ENCODE measurements at regions not wholly inside any gene's neighbourhood (a gene's known extent, or its start where the extent isn't known, plus 50 kb on each side); places are given as distances from the start of the nearest gene placed in this dataset.

DNA sequence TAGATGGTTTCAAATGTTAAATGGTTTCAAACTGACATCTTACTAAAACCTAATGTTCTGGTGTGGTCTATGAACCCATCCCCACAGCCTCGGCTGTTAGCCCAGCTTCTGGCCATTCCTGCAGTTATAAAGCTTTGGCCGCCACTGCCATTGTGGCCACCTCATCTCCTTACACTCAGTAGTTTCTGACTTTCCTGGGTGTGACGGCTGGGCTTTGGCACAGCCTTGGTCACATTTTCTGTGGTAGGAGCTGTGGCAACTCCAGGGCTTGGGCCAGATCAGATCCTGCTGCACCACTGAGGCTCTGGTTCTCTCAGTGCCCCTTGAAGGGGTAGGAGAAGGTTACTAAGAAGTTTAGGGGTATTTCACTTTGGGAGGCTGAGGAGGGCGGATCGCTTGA lies 84.2 kb upstream of the STXBP6 start:
- no peak for DNase-seq

DNA sequence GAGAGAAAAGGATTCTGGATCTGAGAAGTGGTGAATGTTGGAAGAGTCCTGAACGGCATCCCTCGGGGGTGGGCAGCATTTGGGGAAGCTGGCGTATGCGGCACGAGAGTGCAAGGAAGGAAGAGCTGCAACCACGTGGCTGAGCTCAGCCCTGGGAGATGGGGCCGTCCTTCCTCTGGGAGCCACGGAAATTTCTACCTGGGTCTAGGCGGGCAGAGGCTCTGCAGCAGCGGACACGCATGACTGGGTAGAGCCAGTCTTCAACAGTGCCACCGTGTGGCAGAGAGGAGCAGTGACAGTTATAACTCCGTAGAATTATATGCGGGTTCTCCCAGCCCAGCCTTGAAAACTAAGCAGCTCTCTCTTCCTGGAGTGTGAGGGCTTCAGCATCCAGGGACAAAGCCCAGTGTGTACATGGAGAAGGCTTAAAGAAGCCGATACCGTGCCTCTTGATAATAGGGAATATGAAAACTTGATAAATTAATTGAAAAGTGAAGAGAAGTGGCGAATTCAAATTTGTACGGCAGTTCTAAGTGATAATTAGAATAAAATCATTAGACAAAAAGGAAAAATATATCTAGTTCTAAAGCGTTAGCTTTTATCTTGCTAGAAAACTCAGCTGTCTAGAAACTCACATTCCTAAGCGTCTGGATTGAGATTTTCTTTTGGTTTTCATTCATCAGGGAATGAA lies 82.9 kb upstream of the STXBP6 start:
- DNase-seq, result peak; percentile 27 to 69

DNA sequence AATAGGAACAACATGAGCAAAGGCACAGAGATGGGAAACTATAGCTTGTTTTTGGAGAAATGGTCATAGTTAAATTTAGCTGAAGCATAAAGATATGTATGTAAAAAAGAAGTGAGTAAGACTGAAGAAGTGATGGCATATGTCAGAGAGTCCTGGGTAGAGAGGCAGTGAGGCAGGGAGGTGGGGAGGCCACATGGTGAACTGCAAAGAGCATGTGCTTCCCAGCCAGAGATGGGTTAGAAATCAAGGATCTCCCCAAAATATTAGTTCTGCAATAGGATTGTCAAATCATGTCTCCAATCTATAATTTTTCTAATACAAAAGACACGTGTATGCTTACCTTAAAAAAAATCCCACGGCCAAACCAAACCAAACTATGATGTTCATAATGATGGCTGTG lies 82.1 kb upstream of the STXBP6 start:
- DNase-seq, result no peak

DNA sequence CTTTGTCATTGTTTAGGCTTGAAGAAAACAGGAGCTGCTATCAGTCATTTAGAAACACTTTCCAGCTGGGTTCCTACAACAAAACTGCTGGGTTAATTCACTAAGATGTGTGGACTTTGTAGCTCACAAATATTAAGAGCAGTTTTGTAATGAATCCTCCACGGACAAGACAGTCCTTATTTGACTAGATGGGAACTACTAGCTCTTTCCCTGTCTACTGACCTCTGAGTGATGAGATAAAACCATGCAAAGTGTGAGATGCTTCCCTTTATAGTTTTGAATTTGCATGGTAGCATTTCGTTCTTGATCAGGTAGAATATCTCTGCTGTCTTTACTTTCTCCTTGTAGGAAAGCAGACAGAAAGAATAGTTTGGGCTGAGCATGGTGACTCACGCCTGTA lies 72.9 kb upstream of the STXBP6 start:
- DNase-seq, result no peak

DNA sequence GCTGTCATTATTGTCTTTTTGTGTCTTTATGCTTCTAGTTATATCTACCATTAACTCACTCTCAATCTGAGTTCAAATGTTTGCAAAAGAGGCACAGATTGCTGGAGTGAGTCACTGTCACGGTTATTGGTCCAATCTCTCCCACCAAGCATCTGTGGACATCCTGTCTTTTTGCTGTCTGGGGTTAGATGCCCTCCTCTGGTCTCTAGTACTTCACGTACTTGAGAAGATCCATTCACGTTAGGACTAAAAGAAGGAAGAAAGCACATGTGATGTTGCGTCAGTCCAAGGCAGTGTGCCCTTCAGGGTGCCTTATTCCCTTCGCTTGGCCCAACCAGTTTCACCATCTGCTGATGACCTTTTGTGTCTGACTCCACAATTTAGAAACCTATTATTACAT lies 72.3 kb upstream of the STXBP6 start:
- no peak for DNase-seq

DNA sequence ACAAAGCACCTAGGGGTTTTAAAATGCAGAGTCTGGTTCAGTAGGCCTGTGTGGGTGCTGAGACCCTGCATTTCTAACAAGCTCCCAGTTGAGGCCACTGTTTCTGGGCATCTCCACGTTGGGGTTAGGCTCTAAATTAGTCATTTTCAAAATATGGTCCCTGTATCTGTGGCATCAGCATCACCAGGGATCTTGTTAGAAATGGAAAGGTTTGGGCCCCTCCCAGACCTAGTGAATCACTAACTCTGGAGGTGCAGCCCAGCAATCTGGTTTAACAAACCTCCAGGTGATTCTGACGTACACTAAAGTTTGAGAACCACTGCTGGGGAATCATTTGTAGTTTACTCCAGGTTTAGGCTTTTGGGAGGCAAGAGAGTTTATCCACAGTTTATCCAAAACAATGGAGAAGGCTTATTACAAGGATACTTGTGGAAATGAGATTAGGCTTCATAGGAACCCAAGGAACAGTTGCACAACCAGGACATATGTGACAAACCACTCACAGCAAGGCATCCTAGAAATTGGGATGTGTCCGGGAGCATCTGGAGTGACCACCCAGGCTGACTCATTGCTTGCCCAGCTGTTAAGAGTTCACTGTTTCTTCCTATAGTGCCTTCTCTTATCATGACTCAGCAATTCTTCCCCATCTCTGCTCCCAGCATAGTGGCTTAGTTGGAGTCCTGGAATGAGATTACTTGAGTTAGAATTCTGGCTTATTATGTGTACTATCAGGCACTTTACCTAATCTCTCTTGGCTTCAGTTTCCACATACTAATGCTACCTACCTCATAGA lies 71.6 kb upstream of the STXBP6 start:
- DNase-seq, result peak in 1 of 2 experiments; percentile 18

DNA sequence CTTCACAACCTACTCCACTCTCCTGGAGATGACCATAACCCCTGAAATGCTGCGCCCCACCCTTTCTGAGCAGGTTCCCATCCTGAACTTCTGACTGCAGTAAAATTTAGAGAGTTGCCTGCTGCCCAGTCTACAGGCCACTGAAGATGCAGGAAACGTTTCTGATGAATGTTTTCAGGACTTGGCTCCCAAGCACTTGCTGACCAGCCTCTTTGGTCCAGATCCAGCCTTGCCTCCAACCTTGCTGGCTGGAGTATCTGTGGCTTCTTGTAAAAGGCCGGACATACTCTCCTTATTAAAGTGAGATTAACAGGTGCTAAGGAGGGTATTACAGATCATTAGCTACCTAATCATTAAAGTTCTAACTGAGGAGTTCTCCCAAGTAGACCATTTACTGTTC lies 70.3 kb upstream of the STXBP6 start:
- no peak for DNase-seq

DNA sequence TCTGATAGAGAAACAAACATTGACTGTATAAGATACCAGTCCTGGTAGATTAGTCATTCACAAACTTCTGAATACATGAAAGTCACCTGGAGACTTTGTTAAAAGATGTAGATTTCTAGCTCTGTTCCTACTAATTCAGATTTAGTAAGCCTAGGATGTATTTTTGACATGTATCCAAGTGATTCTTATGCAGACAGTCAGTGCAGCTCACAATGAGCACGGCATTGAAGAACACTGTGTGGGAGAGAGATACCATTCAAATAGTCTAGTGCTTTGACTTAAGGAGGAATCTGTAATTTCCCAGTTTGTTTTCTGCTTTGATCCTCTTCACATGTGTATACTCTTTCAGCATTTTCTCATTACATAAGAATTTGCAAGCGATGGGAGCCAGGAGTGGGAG lies 68.7 kb upstream of the STXBP6 start:
- DNase-seq, result no peak

DNA sequence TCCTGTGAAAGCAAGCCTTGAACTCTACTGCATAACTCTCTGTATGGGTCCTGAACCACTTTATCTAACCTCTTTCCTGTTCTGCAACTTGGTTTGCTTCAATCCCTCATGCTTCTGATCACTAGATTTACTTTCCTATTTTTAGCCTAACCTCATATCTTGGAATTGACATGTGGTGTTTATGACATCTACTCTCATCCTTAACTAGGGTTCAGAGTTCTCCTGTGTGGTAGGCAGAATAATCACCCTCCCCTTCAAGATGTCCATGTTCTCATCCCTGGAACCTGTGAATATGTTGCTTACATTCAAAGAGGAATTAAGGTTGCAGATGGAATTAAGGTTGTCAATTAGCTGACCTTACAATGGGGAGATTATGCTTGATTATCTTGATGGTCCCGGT lies 67.4 kb upstream of the STXBP6 start:
- no peak for DNase-seq

DNA sequence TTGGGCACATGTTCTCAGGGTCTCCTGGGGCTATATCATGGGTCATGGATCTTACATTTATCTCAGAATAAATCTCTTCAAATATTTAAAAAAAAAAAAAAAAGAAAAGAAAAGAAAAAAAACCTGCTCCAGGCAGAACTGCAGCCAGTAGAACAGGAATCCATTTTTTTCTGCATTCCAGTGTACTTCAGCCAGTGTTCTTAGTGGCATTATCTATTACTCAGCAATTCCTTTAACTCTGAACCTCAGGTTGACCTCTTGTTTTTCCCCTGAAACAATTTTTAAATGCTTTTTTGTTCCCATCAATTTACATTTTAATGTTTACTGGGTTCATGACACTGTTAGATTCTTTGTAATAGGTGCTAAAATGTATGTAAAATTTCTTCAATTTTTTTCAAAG lies 66.7 kb upstream of the STXBP6 start:
- DNase-seq, result no peak

DNA sequence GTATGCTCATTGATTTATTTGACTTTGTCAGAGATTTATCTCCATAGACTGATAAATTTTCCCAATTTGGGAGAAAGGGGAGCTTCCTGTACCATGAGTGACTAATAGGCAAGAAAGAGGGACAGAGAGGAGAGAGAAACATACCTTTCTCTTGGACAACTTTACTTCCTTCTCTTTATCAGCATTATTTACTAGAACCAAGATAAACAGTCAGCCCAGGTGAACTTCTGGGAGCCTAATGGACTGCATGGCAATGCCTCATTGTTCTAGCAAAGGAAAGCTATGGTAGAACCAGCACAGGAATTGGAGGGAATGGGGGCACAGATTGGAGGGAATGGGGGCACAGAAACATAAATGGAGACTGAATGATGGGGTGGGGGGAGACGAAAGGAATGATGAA lies 63.4 kb upstream of the STXBP6 start:
- DNase-seq, result no peak

DNA sequence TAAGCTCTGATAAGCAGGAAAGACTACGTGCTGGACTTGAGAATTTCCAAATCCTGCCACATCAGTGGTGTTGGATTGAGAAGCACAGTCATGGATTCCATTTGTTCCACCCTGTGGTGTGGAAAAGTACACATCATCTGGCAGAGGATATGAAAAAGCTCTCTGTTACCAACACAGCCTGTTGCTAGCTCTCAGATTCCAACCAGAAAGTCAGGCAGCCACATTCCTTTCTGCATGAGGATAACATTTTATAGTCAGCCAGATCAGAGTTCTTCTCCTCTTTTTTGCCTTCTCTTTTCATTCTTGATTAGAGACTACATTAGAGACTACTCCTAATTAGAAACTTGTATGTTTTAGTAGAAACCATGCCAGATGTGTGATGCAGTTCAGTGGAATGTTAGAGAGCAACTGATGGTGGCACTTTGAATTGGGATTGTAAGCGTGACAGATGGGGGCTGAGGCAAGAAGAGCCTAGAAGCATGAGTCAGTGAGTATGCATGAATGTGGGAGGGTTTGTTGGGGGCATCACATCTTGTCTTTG lies 61.2 kb upstream of the STXBP6 start:
- DNase-seq, result peak; percentile 73 to 82

DNA sequence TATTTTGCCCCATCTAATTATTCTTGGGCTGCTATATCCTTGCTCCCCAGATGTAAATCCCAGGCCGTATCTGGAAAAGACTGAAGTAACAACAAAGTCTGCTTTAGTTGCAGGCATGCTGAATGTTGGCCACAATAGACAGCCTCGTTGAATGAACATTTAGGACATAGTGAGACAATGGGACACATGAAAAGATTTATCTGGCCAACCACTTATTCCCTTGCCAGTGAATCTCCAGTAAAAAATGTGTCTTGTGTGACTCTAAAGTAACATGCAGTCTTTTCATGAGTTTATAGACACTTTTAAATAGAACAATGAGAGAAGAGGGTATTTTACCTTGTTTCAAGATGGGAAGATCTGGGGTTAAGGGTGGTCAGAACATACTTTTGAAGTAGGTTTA lies 60.2 kb upstream of the STXBP6 start:
- DNase-seq, result no peak

DNA sequence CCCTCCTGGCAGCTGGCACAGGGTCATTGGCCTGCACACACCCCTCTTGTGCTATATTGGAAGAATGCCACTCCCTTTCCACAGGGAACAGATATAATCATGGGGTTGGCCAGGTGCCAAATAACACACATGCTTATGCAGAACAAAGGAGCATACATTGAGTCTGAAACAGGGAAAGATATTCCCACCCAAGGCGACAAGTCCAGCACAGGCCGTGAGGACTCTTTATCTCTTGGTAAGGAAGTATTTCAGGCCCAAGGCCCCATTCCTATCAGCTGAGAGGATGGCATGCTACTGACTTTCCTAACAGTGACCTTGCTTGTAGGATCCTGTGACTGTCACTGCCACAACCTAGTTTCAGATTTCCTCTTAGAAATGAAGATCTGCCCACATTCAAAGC lies 59.0 kb upstream of the STXBP6 start:
- no peak for DNase-seq

DNA sequence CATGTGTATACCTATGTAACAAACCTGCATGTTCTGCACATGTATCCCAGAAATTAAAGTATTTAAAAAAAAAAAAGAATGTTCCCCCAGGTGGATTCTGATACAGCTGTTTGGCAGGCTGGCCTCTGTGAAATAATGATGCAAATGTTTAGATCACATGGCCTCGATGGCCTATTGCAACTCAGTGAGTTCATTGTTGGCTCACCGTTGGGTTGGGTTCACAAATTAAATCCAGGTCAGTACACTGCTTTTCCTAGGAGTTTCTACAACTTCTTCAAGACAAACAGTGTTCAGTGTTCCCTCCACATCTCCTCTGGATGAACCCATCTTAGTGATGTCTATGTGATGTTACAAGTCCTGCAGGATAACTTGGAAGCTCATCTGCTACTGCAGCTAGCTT lies 58.3 kb upstream of the STXBP6 start:
- no peak for DNase-seq

DNA sequence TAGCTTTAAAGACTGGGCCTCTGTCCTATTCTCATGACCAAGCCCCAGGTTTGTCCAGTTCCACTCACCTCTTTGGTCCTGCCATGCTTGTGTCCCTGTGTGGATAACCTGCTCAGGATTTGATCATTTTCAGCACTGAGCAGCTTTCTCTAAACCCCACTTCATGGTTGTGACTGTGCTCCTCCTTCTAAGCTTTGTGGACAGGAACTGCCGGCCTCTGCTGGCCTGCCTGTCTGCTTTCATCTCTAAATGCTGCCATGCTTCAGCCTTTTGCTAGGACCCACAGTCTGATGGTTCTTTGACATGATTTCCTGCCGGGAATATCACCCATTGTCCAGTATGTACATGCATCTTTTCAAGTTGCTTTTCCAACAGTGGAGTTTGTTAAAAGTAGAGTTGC lies 53.9 kb upstream of the STXBP6 start:
- no peak for DNase-seq

DNA sequence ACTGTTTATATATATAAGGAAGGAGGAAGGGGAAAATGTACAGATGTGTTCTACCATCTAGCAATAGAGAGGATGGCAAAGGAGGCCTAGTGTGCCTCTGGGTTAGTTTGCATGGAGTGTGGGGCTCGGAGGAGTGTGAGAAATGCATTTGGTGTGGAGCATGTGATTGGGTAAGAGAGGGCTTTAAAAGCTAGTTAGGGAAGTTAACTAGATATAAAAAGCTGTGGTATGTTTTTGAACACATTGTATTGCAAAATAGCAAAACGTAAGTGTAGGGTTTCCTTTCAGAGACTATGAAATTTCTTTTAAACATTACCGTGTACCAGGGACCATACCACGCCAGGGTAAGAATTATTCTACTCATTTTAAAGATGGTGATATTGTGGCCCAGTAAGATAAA lies 53.3 kb upstream of the STXBP6 start:
- DNase-seq, result no peak

DNA sequence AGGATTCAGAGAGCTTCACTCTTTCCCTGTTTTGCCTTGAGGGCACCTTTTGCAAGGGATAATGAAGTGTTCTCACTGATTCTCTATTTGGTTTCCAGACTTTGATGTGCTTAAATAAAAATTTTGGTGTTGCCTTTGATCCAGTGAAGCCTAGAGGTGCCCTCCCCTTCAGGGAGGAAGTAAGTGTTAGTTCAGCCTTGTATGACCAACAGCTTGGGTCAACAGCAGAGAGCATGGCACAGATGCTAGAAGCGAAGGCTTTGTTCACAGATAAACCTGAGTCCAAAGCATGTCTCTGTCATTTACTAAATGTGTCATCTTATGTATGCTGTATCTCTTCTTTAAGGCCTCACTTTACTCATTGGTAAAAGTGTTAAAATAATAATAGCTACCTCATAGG lies 52.8 kb upstream of the STXBP6 start:
- no peak for DNase-seq

DNA sequence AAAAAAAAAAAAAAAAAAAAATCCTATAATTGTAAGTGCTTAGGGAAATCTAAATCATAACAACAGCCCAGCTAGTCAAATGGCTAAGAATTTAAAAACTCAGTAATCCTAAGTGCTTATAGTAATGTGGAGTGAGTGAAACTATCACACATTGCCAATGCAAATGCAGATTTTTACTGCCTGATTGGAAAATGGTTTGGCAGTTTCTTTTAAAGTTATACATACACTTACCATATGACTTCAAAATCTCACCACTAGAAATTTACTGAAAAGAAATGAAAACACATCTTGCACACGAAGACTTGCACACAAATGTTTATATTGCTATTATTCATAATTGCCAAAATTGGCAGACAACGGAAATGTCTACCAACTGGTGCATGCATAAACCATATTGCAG lies 51.3 kb upstream of the STXBP6 start:
- DNase-seq, result no peak
